T-helper 2 cell treated with Interferon-gamma antibody and Interleukin-4, amounts not matched to agents 5 μg/mL and 100 μg/mL, for 36 hours (primary cell): ENCODE measurements at regions not wholly inside any gene's neighbourhood (a gene's known extent, or its start where the extent isn't known, plus 50 kb on each side); places are given as distances from the start of the nearest gene placed in this dataset.
"Not testable (repeated sequence)": the region's sequence is repeated elsewhere in the genome, so short reads cannot be mapped to it uniquely, and the experiment has no call there.

Experiments
- DNase-seq: peaks from one replicate; pipeline ENCODE4 v3.0.0; 2021; ENCODE audit warnings: low spot score
- H3K27ac Mint-ChIP-seq: one replicate; pipeline ENCODE4 v1.8.0; 2021; ENCODE audit warnings: mild to moderate bottlenecking, mixed read lengths
- H3K27me3 Mint-ChIP-seq: one replicate; pipeline ENCODE4 v1.8.0; 2021; ENCODE audit warnings: low read depth, mixed read lengths
- H3K36me3 Mint-ChIP-seq: one replicate; pipeline ENCODE4 v1.8.0; 2021; ENCODE audit warnings: low read depth, mixed read lengths
- H3K4me1 Mint-ChIP-seq: one replicate; pipeline ENCODE4 v1.8.0; 2021; ENCODE audit warnings: low read depth, mixed read lengths
- H3K4me3 Mint-ChIP-seq: one replicate; pipeline ENCODE4 v1.8.0; 2022; ENCODE audit warnings: mild to moderate bottlenecking, moderate library complexity, mixed read lengths
- H3K9me3 Mint-ChIP-seq: one replicate; pipeline ENCODE4 v1.8.0; 2021; ENCODE audit warnings: mixed read lengths

- Mint-ChIP-seq H3K9me3 (peaks cover 35% of the 10 kb centered on the region), H3K27me3 (no peaks in the 10 kb centered on the region), H3K27ac (no peak overlapping the region), H3K36me3 (peaks cover 67% of the 10 kb centered on the region), H3K4me3 (no peak overlapping the region), H3K4me1 (peaks cover 5% of the 10 kb centered on the region)
- DNase-seq: no peak
Observed at GRCh38 chr7:149568218-149568617, 70.6 kb upstream of the ZNF746 start.

- Mint-ChIP-seq H3K4me3 (no peak overlapping the region), H3K36me3 (peaks cover 52% of the 10 kb centered on the region), H3K9me3 (peaks cover 17% of the 10 kb centered on the region), H3K27me3 (no peaks in the 10 kb centered on the region), H3K27ac (no peak overlapping the region), H3K4me1 (peaks cover 5% of the 10 kb centered on the region)
- DNase-seq: no peak
Observed at GRCh38 chr7:149566103-149566502, 68.5 kb upstream of the ZNF746 start.

GRCh38 chr7:149565096-149565382 is 67.4 kb upstream of the ZNF746 start:
- Mint-ChIP-seq H3K4me1 (peaks cover 7% of the 10 kb centered on the region), H3K4me3 (no peak overlapping the region), H3K27me3 (no peaks in the 10 kb centered on the region), H3K27ac (no peak overlapping the region), H3K9me3 (peaks cover 9% of the 10 kb centered on the region), H3K36me3 (peaks cover 53% of the 10 kb centered on the region)
- DNase-seq: no peak

GRCh38 chr7:149564340-149565095 is 66.9 kb upstream of the ZNF746 start:
- H3K36me3 Mint-ChIP-seq: peaks cover 49% of the 10 kb centered on the region
- H3K4me1 Mint-ChIP-seq: peaks cover 9% of the 10 kb centered on the region
- H3K4me3 Mint-ChIP-seq: no peak overlapping the region
- H3K27ac Mint-ChIP-seq: no peak overlapping the region
- H3K9me3 Mint-ChIP-seq: peaks cover 4% of the 10 kb centered on the region
- no peaks in the 10 kb centered on the region for H3K27me3 Mint-ChIP-seq
- no peak for DNase-seq

GRCh38 chr7:149562602-149563001 is 65.0 kb upstream of the ZNF746 start:
- Mint-ChIP-seq H3K27me3 (no peaks in the 10 kb centered on the region), H3K9me3 (no peaks in the 10 kb centered on the region), H3K4me3 (no peak overlapping the region), H3K36me3 (peaks cover 34% of the 10 kb centered on the region), H3K4me1 (peaks cover 9% of the 10 kb centered on the region), H3K27ac (no peak overlapping the region)
- DNase-seq: no peak

- Mint-ChIP-seq H3K4me1 (peaks cover 9% of the 10 kb centered on the region), H3K4me3 (no peak overlapping the region), H3K27me3 (no peaks in the 10 kb centered on the region), H3K27ac (no peak overlapping the region), H3K9me3 (no peaks in the 10 kb centered on the region), H3K36me3 (peaks cover 27% of the 10 kb centered on the region)
- DNase-seq: no peak
Observed at GRCh38 chr7:149561072-149561471, 63.5 kb upstream of the ZNF746 start.

GRCh38 chr7:149559711-149560110 is 62.1 kb upstream of the ZNF746 start:
- Mint-ChIP-seq H3K4me3 (no peak overlapping the region), H3K27ac (no peak overlapping the region), H3K4me1 (peaks cover 4% of the 10 kb centered on the region), H3K36me3 (peaks cover 22% of the 10 kb centered on the region), H3K9me3 (no peaks in the 10 kb centered on the region), H3K27me3 (no peaks in the 10 kb centered on the region)
- no peak for DNase-seq

- Mint-ChIP-seq H3K4me1 (peaks cover 4% of the 10 kb centered on the region), H3K4me3 (no peak overlapping the region), H3K9me3 (no peaks in the 10 kb centered on the region), H3K27ac (no peak overlapping the region), H3K27me3 (no peaks in the 10 kb centered on the region), H3K36me3 (peaks cover 26% of the 10 kb centered on the region)
- no peak for DNase-seq
Observed at GRCh38 chr7:149558149-149558861, 60.7 kb upstream of the ZNF746 start.

- H3K9me3 Mint-ChIP-seq, H3K27ac Mint-ChIP-seq, H3K4me3 Mint-ChIP-seq, H3K4me1 Mint-ChIP-seq, DNase-seq, H3K27me3 Mint-ChIP-seq: not testable (repeated sequence)
- peaks cover 43% of the 10 kb centered on the region for H3K36me3 Mint-ChIP-seq
Observed at GRCh38 chr7:149556525-149556924, 58.9 kb upstream of the ZNF746 start.

GRCh38 chr7:149554821-149555220 is 57.2 kb upstream of the ZNF746 start:
- not testable (repeated sequence) for DNase-seq, H3K27me3 Mint-ChIP-seq, H3K27ac Mint-ChIP-seq, H3K4me1 Mint-ChIP-seq, H3K9me3 Mint-ChIP-seq, H3K4me3 Mint-ChIP-seq
- H3K36me3 Mint-ChIP-seq: peaks cover 43% of the 10 kb centered on the region

- not testable (repeated sequence) for H3K27me3 Mint-ChIP-seq
Observed at GRCh38 chr7:149553991-149554390, 56.4 kb upstream of the ZNF746 start.

GRCh38 chr7:149552799-149553198 is 55.2 kb upstream of the ZNF746 start:
- no peaks in the 10 kb centered on the region for H3K9me3 Mint-ChIP-seq
- DNase-seq: no peak
- no peak overlapping the region for H3K4me3 Mint-ChIP-seq
- H3K27ac Mint-ChIP-seq: no peak overlapping the region
- no peaks in the 10 kb centered on the region for H3K27me3 Mint-ChIP-seq
- H3K36me3 Mint-ChIP-seq: peaks cover 61% of the 10 kb centered on the region
- no peaks in the 10 kb centered on the region for H3K4me1 Mint-ChIP-seq

More at GRCh38 chr7:149553991-149554390, 56.4 kb upstream of the ZNF746 start:
- H3K36me3 Mint-ChIP-seq: peaks cover 50% of the 10 kb centered on the region
- H3K4me1 Mint-ChIP-seq, H3K9me3 Mint-ChIP-seq, DNase-seq, H3K4me3 Mint-ChIP-seq, H3K27ac Mint-ChIP-seq: not testable (repeated sequence)
